ENCODE measurements at regions not wholly inside any gene's neighbourhood (a gene's known extent, or its start where the extent isn't known, plus 50 kb on each side); places are given as distances from the start of the nearest gene placed in this dataset.

- H3K36me3 ChIP-seq (ENCODE audit: insufficient read depth, insufficient read length, low read length), result no peaks in the 10 kb centered on the region
- no peaks in the 10 kb centered on the region for H3K4me1 ChIP-seq (ENCODE audit: insufficient read depth, insufficient read length)
- DNase-seq (ENCODE audit: low read depth, low spot score), result no peak
- H3K9ac ChIP-seq (ENCODE audit: insufficient read length, low read depth), result no peak overlapping the region
- H3K9me3 ChIP-seq (ENCODE audit: insufficient read depth, low read length), result no peaks in the 10 kb centered on the region
- TF ChIP-seq YY1 (IDR thresholded peaks at IDR 0.05; ENCODE audit: insufficient read depth, insufficient read length) (no peak), SUZ12 (IDR thresholded peaks at IDR 0.05; ENCODE audit: extremely low read depth, insufficient read depth, insufficient read length) (no peak), ZNF274 (IDR thresholded peaks at IDR 0.05; ENCODE audit: low read depth, low read length) (no peak)
- H3K27me3 ChIP-seq (ENCODE audit: insufficient read depth, insufficient read length), result no peaks in the 10 kb centered on the region
- H3K4me3 ChIP-seq (ENCODE audit: insufficient read length, low read depth), result no peak overlapping the region
These were observed 221.2 kb upstream of the KITLG start for GRCh38 chr12:88801227-88802095.

- Histone ChIP-seq H3K4me3 (ENCODE audit: insufficient read length, low read depth) (no peak overlapping the region), H3K9ac (ENCODE audit: insufficient read length, low read depth) (no peak overlapping the region), H3K36me3 (ENCODE audit: insufficient read depth, insufficient read length, low read length) (no peaks in the 10 kb centered on the region), H3K27me3 (ENCODE audit: insufficient read depth, insufficient read length) (no peaks in the 10 kb centered on the region), H3K9me3 (ENCODE audit: insufficient read depth, low read length) (peaks cover 20% of the 10 kb centered on the region; the same call in 1 of the 2 replicates), H3K4me1 (ENCODE audit: insufficient read depth, insufficient read length) (no peaks in the 10 kb centered on the region)
- TF ChIP-seq YY1 (IDR thresholded peaks at IDR 0.05; ENCODE audit: insufficient read depth, insufficient read length) (no peak), SUZ12 (IDR thresholded peaks at IDR 0.05; ENCODE audit: extremely low read depth, insufficient read depth, insufficient read length) (no peak), ZNF274 (IDR thresholded peaks at IDR 0.05; ENCODE audit: low read depth, low read length) (no peak)
- DNase-seq (ENCODE audit: low read depth, low spot score), result no peak
These were observed 212.8 kb upstream of the KITLG start for GRCh38 chr12:88793096-88793495.

GRCh38 chr12:88790231-88790630 is 210.0 kb upstream of the KITLG start:
- H3K4me1 ChIP-seq (ENCODE audit: insufficient read depth, insufficient read length), result no peaks in the 10 kb centered on the region

GRCh38 chr12:88784166-88784565 is 203.9 kb upstream of the KITLG start:
- Histone ChIP-seq H3K9ac (ENCODE audit: insufficient read length, low read depth) (no peak overlapping the region), H3K9me3 (ENCODE audit: insufficient read depth, low read length) (peaks cover 3% of the 10 kb centered on the region; the same call in 1 of the 2 replicates), H3K4me1 (ENCODE audit: insufficient read depth, insufficient read length) (no peaks in the 10 kb centered on the region), H3K36me3 (ENCODE audit: insufficient read depth, insufficient read length, low read length) (no peaks in the 10 kb centered on the region), H3K4me3 (ENCODE audit: insufficient read length, low read depth) (no peak overlapping the region), H3K27me3 (ENCODE audit: insufficient read depth, insufficient read length) (no peaks in the 10 kb centered on the region)
- DNase-seq (ENCODE audit: low read depth, low spot score), result no peak
- no peak for TF ChIP-seq SUZ12 (IDR thresholded peaks at IDR 0.05; ENCODE audit: extremely low read depth, insufficient read depth, insufficient read length)
- TF ChIP-seq ZNF274 (IDR thresholded peaks at IDR 0.05; ENCODE audit: low read depth, low read length), result no peak
- no peak for TF ChIP-seq YY1 (IDR thresholded peaks at IDR 0.05; ENCODE audit: insufficient read depth, insufficient read length)

More at GRCh38 chr12:88790231-88790630, 210.0 kb upstream of the KITLG start:
- Histone ChIP-seq H3K36me3 (ENCODE audit: insufficient read depth, insufficient read length, low read length) (no peaks in the 10 kb centered on the region), H3K27me3 (ENCODE audit: insufficient read depth, insufficient read length) (no peaks in the 10 kb centered on the region), H3K4me3 (ENCODE audit: insufficient read length, low read depth) (no peak overlapping the region), H3K9me3 (ENCODE audit: insufficient read depth, low read length) (peaks cover 20% of the 10 kb centered on the region; the same call in 1 of the 2 replicates), H3K9ac (ENCODE audit: insufficient read length, low read depth) (no peak overlapping the region)
- DNase-seq (ENCODE audit: low read depth, low spot score), result no peak
- TF ChIP-seq SUZ12 (IDR thresholded peaks at IDR 0.05; ENCODE audit: extremely low read depth, insufficient read depth, insufficient read length) (no peak), ZNF274 (IDR thresholded peaks at IDR 0.05; ENCODE audit: low read depth, low read length) (no peak), YY1 (IDR thresholded peaks at IDR 0.05; ENCODE audit: insufficient read depth, insufficient read length) (no peak)

- H3K9ac ChIP-seq (ENCODE audit: insufficient read length, low read depth), result no peak overlapping the region
- H3K27me3 ChIP-seq (ENCODE audit: insufficient read depth, insufficient read length), result no peaks in the 10 kb centered on the region
- H3K9me3 ChIP-seq (ENCODE audit: insufficient read depth, low read length), result no peaks in the 10 kb centered on the region
- no peak overlapping the region for H3K4me3 ChIP-seq (ENCODE audit: insufficient read length, low read depth)
- no peaks in the 10 kb centered on the region for H3K36me3 ChIP-seq (ENCODE audit: insufficient read depth, insufficient read length, low read length)
- TF ChIP-seq SUZ12 (IDR thresholded peaks at IDR 0.05; ENCODE audit: extremely low read depth, insufficient read depth, insufficient read length) (no peak), YY1 (IDR thresholded peaks at IDR 0.05; ENCODE audit: insufficient read depth, insufficient read length) (no peak), ZNF274 (IDR thresholded peaks at IDR 0.05; ENCODE audit: low read depth, low read length) (no peak)
- no peak for DNase-seq (ENCODE audit: low read depth, low spot score)
- no peaks in the 10 kb centered on the region for H3K4me1 ChIP-seq (ENCODE audit: insufficient read depth, insufficient read length)
These were observed 202.1 kb upstream of the KITLG start for GRCh38 chr12:88782351-88782750.

GRCh38 chr12:88781909-88782308 is 201.6 kb upstream of the KITLG start:
- DNase-seq (ENCODE audit: low read depth, low spot score), result no peak
- H3K27me3 ChIP-seq (ENCODE audit: insufficient read depth, insufficient read length), result no peaks in the 10 kb centered on the region
- H3K9me3 ChIP-seq (ENCODE audit: insufficient read depth, low read length), result no peaks in the 10 kb centered on the region
- no peaks in the 10 kb centered on the region for H3K4me1 ChIP-seq (ENCODE audit: insufficient read depth, insufficient read length)
- no peaks in the 10 kb centered on the region for H3K36me3 ChIP-seq (ENCODE audit: insufficient read depth, insufficient read length, low read length)
- H3K4me3 ChIP-seq (ENCODE audit: insufficient read length, low read depth), result no peak overlapping the region
- TF ChIP-seq SUZ12 (IDR thresholded peaks at IDR 0.05; ENCODE audit: extremely low read depth, insufficient read depth, insufficient read length) (no peak), YY1 (IDR thresholded peaks at IDR 0.05; ENCODE audit: insufficient read depth, insufficient read length) (no peak), ZNF274 (IDR thresholded peaks at IDR 0.05; ENCODE audit: low read depth, low read length) (no peak)
- no peak overlapping the region for H3K9ac ChIP-seq (ENCODE audit: insufficient read length, low read depth)

GRCh38 chr12:88778064-88778463 is 197.8 kb upstream of the KITLG start:
- no peak overlapping the region for H3K9ac ChIP-seq (ENCODE audit: insufficient read length, low read depth)
- no peaks in the 10 kb centered on the region for H3K36me3 ChIP-seq (ENCODE audit: insufficient read depth, insufficient read length, low read length)
- no peak overlapping the region for H3K4me3 ChIP-seq (ENCODE audit: insufficient read length, low read depth)
- H3K9me3 ChIP-seq (ENCODE audit: insufficient read depth, low read length), result no peaks in the 10 kb centered on the region
- H3K4me1 ChIP-seq (ENCODE audit: insufficient read depth, insufficient read length), result no peaks in the 10 kb centered on the region
- DNase-seq (ENCODE audit: low read depth, low spot score), result no peak
- TF ChIP-seq ZNF274 (IDR thresholded peaks at IDR 0.05; ENCODE audit: low read depth, low read length), result no peak
- no peak for TF ChIP-seq YY1 (IDR thresholded peaks at IDR 0.05; ENCODE audit: insufficient read depth, insufficient read length)
- TF ChIP-seq SUZ12 (IDR thresholded peaks at IDR 0.05; ENCODE audit: extremely low read depth, insufficient read depth, insufficient read length), result no peak
- H3K27me3 ChIP-seq (ENCODE audit: insufficient read depth, insufficient read length), result no peaks in the 10 kb centered on the region
